Pons (tissue), 1 donor: ENCODE measurements at regions not wholly inside any gene's neighbourhood (a gene's known extent, or its start where the extent isn't known, plus 50 kb on each side); places are given as distances from the start of the nearest gene placed in this dataset.

ENCODE experiments used
- DNase-seq: peaks from one replicate; pipeline ENCODE4 v3.0.0-alpha.2; 2016; ENCODE audit warnings: low spot score

DNA sequence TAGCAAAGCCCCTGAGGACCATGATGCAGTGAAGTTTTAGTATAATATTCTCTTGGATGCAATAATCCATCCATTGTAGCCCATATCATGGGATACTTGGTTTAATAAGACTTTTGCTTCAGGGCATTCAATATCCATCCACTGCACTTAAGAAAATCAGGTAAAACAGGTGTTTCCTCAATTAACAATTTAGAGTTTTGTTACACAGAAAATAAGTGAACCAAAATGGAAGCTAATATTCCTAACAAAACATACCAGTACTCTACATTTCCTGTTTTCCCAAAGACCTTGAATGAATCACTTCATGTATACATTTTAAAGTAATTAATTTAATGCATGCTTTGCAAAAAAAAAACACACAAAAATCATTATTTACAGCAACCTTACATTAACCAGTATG, 305.6 kb downstream of the NR2F1-AS1 start:
- no peak for DNase-seq

DNA sequence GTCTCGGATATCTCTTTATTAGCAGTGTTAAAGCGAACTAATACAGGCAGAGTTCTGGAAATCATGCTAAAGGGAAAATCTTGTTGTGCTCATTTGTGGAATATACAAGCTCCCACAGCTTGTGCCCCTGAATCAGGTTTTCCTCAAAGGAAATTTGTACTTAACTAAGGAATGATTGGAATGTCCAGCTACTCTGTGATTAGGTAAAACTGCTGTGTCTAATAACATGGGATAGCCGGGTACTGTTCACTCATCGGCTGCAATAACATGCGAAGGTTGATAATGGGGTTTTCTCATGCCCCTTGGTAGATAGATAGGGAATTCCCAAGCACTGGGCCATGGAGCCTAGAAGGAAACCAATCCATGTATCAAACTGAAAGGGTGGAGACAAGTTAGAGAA, 306.7 kb downstream of the NR2F1-AS1 start:
- no peak for DNase-seq

GRCh38 chr5:93273176-93273575, 307.8 kb downstream of the NR2F1-AS1 start:
- DNase-seq = no peak

DNA sequence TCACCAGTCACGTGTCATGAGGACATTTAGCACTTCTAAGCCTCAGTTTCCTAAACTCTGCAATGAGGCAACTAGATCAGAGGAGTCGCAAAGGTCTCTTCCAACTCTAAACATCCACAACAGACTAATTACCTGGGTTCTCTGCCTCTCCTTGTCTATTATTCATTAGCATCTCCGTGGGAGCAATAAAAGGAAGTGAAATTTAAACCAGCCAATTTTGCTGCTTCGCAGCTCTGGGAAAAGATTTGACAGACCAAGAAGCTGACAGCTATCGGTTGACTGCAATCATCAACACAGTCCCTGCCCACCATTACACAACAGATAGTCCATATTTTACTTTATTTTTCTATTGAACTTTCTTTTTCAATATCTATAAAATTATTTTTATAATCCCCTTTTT, 308.9 kb downstream of the NR2F1-AS1 start:
- no peak for DNase-seq

DNA sequence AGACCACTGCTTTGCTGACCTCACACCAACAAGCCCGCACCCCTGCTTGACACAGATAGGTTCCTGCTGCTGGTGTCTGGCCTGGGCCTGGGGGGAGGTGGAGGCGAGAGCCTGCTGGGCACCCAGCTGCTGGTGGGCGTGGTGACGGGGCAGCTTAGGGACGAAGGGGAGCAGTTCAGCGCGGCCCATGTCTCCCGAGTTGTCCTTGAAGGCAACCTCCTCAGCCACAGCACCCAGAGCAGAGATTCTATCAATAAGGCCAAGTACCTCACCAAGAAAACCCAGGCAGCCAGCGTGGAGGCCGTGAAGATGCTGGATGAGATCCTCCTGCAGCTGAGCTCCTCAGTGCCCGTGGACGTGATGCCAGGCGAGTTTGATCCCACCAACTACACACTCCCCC, 313.3 kb downstream of the NR2F1-AS1 start:
- no peak for DNase-seq

GRCh38 chr5:93267276-93267675, 313.7 kb downstream of the NR2F1-AS1 start:
- no peak for DNase-seq

DNA sequence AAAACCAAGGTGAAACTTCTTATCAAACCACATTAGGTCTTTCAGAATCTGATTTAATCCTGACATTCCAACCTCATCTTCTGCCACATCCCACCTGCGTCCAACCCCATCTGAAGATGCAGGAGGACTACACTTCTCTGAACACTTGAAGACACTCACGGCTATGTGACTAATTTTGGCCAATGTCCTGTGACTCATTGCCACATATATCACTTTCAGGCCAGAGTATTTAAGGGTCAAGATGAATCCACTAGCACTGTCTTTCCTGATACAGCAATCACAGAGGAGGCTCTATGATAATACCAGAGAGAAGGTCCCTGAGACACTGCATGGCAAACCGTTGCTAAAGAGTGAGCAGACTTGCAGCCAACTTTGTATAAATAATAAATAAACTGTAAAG, 323.4 kb downstream of the NR2F1-AS1 start:
- no peak for DNase-seq

GRCh38 chr5:93255796-93256195, 325.2 kb downstream of the NR2F1-AS1 start:
- no peak for DNase-seq

- no peak for DNase-seq
Measured at GRCh38 chr5:93252165-93252564, 328.9 kb downstream of the NR2F1-AS1 start.

DNA sequence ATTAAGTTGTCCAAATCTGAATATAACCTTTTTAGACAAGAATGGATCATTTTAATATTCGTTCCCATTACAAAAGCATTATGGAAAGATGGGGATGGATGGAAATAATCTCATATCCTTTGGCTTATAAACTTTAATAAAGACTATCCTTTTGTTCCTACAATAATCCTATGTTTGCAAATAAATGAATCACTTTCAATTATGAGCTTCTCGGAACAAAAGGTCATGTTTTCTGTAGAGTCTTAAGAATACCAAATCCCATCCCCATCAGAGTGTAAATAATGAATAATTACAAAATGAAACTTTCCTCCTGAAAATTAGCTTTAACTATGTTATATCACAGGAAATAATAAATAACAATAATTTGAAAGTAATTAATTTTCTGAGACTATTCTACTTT, 329.7 kb downstream of the NR2F1-AS1 start:
- DNase-seq = no peak

GRCh38 chr5:93250424-93250823, 330.6 kb downstream of the NR2F1-AS1 start:
- no peak for DNase-seq

GRCh38 chr5:93249651-93250289, 331.2 kb downstream of the NR2F1-AS1 start:
- peak; percentile 44 for DNase-seq

DNA sequence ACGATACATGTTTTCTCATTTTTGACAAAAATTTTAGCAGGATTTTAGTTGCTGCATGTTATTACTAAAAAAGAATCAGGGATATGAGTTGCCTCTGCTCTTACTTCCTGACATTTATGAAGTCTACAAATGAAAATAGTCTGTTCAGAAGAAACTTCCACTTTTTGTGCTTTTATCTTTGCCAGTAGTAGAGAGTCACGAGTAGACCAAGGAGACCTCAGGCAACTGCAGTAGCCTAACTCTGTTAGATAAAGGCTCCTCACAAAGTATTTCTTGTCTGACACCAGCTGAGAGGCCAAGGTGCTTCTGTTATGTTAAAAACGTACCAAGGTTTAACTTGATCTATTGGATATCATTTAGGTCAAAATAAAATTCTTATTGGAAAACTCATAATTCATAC, 333.9 kb downstream of the NR2F1-AS1 start:
- DNase-seq = no peak

DNA sequence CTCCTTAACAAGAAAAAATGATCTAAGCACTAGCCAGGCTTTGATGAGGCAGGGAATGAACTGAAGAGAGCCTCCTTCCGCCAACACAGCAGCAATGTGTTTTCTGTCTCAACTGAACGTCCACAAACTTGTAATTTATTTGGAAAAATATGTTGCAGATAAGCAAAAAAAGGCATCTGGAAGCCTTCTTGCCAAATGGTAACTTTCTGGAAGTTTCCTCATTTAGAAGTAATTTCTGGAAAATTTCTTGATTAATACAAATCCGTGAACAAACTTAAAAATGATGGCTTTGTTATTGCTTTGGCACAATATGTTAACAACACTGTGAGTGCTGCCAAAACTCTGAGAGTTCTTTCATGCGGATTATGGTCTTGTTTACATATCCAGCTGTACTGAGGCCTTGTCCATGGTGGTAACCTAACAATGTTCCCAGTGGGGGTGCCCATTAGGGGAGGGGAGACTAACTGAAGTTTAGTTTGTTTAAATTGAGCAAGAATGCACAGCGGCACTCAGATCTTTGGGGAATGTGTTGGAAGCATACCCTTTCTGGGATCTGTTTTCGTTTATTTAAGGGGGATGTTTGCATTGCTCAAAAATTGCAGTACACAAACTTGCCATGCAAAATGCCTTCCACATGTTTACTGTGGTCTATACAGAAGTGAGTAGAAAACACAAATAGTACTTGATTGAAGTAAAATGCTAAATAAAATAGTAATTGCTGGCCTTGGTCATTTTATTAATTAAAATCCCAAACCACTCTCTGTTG, 334.7 kb downstream of the NR2F1-AS1 start:
- peak; percentile 78 for DNase-seq

DNA sequence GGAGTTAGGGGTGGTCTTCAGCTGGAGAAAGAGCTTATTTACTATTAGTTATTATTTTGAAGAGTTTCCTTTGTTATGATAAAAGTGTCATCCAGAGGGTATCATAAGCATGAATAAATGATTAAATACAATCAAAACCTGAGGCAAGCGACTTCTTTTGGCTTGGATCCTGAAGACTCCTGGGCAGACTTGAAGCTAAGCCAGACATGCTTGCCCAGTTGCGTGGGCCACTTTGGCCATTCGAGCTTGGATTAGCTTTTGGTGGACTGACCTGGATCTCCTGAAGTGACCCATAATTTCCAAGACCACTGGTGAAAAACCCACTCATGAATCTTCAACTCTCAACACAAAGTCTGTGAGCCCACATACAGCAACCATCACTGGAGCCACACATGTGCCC, 335.8 kb downstream of the NR2F1-AS1 start:
- no peak for DNase-seq

- DNase-seq = no peak
Measured at GRCh38 chr5:93243481-93243880, 337.5 kb downstream of the NR2F1-AS1 start.

DNA sequence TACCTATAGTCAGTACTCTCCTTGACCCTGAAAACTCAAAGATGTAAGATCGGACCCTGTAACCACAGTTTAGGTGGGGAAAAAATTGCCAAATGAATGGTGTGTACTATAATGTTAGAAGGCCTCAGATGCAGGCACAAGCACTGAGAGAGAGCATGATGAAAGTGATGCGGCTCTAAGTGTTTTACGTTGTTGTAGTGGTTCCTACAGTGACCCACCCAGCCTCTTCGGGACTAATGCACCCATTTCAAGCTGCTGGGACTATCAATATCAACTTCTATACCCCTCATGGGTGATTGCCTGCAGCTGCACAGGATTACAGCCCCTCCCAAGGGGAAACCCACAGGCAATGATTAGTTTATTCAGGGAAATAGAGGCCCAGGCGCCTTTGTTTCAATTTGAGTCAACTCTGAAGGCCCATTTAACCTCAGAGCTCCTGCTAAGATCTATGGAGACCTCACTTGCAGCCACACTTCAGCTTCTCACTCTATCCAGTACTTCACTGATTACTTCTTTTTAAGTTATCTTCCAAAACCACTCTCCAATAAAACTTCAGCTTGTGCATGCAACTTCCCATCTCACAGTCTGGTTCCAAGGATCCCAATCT, 340.7 kb downstream of the NR2F1-AS1 start:
- DNase-seq = no peak

DNA sequence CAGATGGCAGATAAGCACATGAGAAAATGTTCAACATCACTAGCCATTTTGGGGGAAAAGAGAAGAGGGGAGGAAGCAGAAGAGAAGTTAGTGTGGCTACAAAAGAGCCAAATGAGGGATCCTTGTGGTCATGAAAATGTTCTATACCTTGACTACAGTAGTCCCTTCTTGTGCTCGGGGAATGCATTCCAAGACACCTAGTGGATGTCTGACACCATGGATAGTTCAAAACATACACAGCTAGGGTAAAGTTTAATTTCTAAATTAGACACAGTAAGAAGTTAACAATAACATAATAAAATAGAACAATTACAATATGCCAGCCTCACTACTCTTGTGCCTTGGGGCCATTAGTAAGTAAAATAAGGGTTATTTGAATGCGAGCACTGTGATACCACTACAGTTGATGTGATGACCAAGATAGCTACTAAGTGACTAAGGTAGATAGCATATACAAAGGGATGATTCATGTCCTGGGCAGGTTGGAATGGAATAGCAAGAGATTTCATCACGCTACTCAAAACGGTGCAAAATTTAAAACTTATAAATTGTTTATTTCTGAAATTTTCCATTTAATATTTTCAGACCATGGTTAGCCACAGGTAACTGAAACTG, 344.1 kb downstream of the NR2F1-AS1 start:
- no peak for DNase-seq

DNA sequence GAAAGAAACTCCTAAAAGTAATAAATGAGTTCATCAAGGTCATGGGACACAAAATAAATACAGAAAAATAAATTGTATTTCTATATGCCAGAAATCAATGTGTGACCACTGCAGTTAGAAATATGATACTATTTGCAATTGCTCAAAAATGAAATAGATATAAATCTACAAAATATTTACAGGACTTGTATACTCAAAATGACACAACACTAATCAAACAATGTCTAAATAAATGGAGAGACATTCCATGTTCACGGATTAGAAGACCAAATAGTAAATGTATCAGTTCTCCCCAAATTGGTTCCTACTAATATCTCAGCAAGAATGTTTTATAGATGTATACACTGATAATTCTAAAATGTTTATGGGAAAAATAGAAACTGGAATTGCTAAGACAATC, 345.3 kb downstream of the NR2F1-AS1 start:
- DNase-seq = no peak

DNA sequence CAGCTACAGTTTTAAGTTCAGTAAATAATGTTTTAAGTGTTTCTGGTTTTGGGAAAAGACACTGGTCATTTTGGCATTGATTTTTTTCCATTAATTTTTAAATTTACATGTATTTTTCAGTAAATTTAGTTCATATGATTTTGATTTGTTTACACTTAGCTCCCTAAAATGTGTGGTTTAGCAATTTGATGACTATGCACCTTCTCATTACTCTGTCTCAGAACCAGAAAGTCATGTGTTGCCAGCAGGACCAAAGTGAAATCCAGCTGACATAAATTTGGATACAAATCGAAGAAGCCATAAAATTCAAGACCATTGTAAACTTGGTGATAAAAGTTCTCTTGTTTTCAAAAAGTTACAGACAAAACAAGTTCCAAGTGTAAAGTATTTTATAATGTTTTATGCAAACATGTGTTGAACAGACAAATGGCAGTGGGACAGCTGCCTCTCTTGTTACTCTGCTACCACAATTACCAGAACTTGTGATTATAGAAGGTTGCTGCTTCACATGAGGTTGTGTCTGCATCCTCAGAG, 354.8 kb downstream of the NR2F1-AS1 start:
- no peak for DNase-seq

DNA sequence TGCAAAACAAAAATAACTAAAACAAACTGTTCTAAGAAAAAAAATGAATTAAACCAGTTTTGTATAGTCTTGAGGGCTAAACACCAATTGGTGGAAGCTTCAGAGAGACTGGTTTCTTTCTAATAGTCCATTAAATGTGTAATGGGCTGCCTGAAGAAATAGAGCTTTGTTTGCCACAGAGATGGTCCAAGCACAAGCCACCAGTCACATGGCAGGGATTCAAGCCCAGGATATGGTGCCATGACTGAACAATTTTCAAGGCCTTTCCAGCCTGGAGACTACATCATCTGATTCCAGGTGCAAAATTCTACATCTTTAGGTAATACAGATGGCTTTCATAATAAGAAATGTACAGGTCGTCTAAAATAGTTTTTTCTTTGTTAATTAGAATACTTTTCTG, 355.3 kb downstream of the NR2F1-AS1 start:
- peak; percentile 48 for DNase-seq

- no peak for DNase-seq
Measured at GRCh38 chr5:93224624-93225023, 356.4 kb downstream of the NR2F1-AS1 start.

DNA sequence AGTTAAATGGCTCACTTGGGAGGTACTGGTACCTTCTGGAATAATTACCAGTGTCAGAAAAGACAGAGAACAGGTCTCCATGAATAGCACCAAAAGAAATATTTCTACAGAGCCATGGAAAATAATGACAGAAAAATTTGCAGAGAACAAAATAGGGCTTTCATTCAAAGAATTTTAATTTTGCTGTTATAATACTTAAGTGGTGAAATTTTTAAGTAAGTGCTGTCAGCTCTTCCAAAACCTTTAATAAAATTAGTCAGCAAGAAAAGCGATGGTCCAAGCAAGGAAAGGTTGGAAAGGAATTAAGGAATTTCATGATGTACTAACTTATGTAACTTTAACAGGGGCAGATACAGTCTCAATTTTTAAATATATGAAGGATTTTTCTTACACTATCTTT, 359.2 kb downstream of the NR2F1-AS1 start:
- no peak for DNase-seq
